DND-41 (cell line): ENCODE measurements at regions not wholly inside any gene's neighbourhood (a gene's known extent, or its start where the extent isn't known, plus 50 kb on each side); places are given as distances from the start of the nearest gene placed in this dataset.
A peak's percentile ranks its signal among the peaks of the same experiment; 100 is the strongest.

Experiments
- ATAC-seq: fragments of 200-7000 bp; cut with Tn5 transposase; 3 replicates; pipeline ENCODE4 v1.9.1; 2021; ENCODE audit warnings: low read depth; ENCODE audit not compliant: insufficient read depth
- DNase-seq: peaks from one replicate; pipeline ENCODE4 v3.0.0-alpha.2; 2020
- H2AFZ ChIP-seq: 2 replicates; pipeline ENCODE4 v1.6.0; 2012; ENCODE audit warnings: low read depth, low read length
- H3K27ac ChIP-seq: 2 replicates; pipeline ENCODE4 v1.5.1; 2012; ENCODE audit warnings: low read length, inconsistent platforms
- H3K27me3 ChIP-seq: fragments of 200-600 bp; sonication (generic); 2 replicates; pipeline ENCODE4 v1.6.0; 2012; ENCODE audit warnings: low read length, mild to moderate bottlenecking, inconsistent platforms; ENCODE audit not compliant: insufficient read depth, poor library complexity
- H3K36me3 ChIP-seq: 2 replicates; pipeline ENCODE4 v1.5.1; 2012; ENCODE audit warnings: low read length, inconsistent platforms; ENCODE audit not compliant: insufficient read depth
- H3K4me1 ChIP-seq: 2 replicates; pipeline ENCODE4 v1.5.1; 2012; ENCODE audit warnings: mild to moderate bottlenecking, low read length; ENCODE audit not compliant: insufficient read depth
- H3K4me2 ChIP-seq: 2 replicates; pipeline ENCODE4 v1.6.0; 2012; ENCODE audit warnings: mild to moderate bottlenecking, moderate library complexity, low read length, inconsistent platforms; ENCODE audit not compliant: insufficient read depth
- H3K4me3 ChIP-seq, 2 experiments: fragments of 200-600 bp in 1 of 2; shearing (Covaris generic) in 1 of 2; 2 replicates each; pipeline ENCODE4 v1.5.1; 2012 to 2016; ENCODE audit warnings: inconsistent platforms in 2 of 2, low read length in 2 of 2, mild to moderate bottlenecking in 2 of 2, low read depth in 1 of 2, moderate library complexity in 1 of 2
- H3K79me2 ChIP-seq: 2 replicates; pipeline ENCODE4 v1.6.0; 2012; ENCODE audit warnings: low read length, inconsistent platforms; ENCODE audit not compliant: insufficient read depth
- H3K9ac ChIP-seq: 2 replicates; pipeline ENCODE4 v1.6.0; 2012; ENCODE audit warnings: low read depth, mild to moderate bottlenecking, inconsistent platforms, low read length, moderate library complexity
- H3K9me3 ChIP-seq: 2 replicates; pipeline ENCODE4 v1.5.1; 2012; ENCODE audit warnings: low read length, moderate library complexity, mild to moderate bottlenecking, inconsistent platforms; ENCODE audit not compliant: insufficient read depth, severe bottlenecking
- H4K20me1 ChIP-seq: 2 replicates; pipeline ENCODE4 v1.6.0; 2012; ENCODE audit warnings: low read length; ENCODE audit not compliant: insufficient read depth
- EZH2 ChIP-seq: IDR thresholded peaks from 3 replicates; pipeline ENCODE4 v1.6.1; 2012; ENCODE audit warnings: borderline replicate concordance, low read depth, mild to moderate bottlenecking, moderate library complexity, low read length, inconsistent platforms; ENCODE audit not compliant: severe bottlenecking
- TF ChIP-seq, protein P1 (sequence below): IDR thresholded peaks from 2 replicates; pipeline ENCODE4 v1.5.1; 2012; ENCODE audit warnings: borderline replicate concordance, low read length, moderate library complexity, mild to moderate bottlenecking; ENCODE audit not compliant: poor library complexity, severe bottlenecking; ENCODE audit errors: extremely low read depth

- Histone ChIP-seq H3K4me2 (no peak overlapping the region), H2AFZ (no peak overlapping the region), H3K9me3 (no peaks in the 10 kb centered on the region), H3K27ac (no peak overlapping the region), H3K36me3 (no peaks in the 10 kb centered on the region), H3K4me1 (no peaks in the 10 kb centered on the region), H3K9ac (no peak overlapping the region), H3K27me3 (no peaks in the 10 kb centered on the region), H4K20me1 (no peaks in the 10 kb centered on the region), H3K4me3 (no peak overlapping the region), H3K79me2 (no peaks in the 10 kb centered on the region)
- TF ChIP-seq, protein P1, sequence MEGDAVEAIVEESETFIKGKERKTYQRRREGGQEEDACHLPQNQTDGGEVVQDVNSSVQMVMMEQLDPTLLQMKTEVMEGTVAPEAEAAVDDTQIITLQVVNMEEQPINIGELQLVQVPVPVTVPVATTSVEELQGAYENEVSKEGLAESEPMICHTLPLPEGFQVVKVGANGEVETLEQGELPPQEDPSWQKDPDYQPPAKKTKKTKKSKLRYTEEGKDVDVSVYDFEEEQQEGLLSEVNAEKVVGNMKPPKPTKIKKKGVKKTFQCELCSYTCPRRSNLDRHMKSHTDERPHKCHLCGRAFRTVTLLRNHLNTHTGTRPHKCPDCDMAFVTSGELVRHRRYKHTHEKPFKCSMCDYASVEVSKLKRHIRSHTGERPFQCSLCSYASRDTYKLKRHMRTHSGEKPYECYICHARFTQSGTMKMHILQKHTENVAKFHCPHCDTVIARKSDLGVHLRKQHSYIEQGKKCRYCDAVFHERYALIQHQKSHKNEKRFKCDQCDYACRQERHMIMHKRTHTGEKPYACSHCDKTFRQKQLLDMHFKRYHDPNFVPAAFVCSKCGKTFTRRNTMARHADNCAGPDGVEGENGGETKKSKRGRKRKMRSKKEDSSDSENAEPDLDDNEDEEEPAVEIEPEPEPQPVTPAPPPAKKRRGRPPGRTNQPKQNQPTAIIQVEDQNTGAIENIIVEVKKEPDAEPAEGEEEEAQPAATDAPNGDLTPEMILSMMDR, result no peak
- no peak for TF ChIP-seq EZH2
- ATAC-seq, result no peak
- DNase-seq, result no peak
Observed at GRCh38 chr4:117495802-117496201, 410.4 kb upstream of the TRAM1L1 start.

DNA sequence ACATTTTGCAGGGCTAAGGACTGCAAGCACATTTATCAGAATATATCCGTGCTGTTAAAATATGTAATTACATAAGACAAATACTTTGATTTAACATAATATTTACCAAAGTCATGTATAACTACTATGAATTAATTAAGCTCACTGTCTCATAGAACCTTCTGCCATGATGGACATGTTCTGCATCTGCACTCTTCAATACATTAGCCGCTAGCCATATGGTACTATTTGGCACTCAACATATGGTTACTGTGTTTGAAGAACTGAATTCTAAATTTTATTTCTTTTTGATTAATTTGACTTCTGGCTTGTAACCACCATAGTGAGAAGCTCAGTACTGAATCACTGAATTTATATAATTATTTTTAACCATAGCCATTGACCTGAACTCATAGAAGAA lies 427.0 kb upstream of the TRAM1L1 start:
- H3K79me2 ChIP-seq, result no peaks in the 10 kb centered on the region
- DNase-seq (no peak), ATAC-seq (no peak)
- no peak overlapping the region for H3K4me3 ChIP-seq
- no peaks in the 10 kb centered on the region for H3K36me3 ChIP-seq
- no peaks in the 10 kb centered on the region for H3K9me3 ChIP-seq
- H3K27me3 ChIP-seq, result no peaks in the 10 kb centered on the region
- no peaks in the 10 kb centered on the region for H4K20me1 ChIP-seq
- H3K9ac ChIP-seq, result no peak overlapping the region
- no peak overlapping the region for H3K27ac ChIP-seq
- no peaks in the 10 kb centered on the region for H3K4me1 ChIP-seq
- no peak overlapping the region for H2AFZ ChIP-seq
- no peak overlapping the region for H3K4me2 ChIP-seq
- TF ChIP-seq, protein P1, result no peak
- TF ChIP-seq EZH2, result no peak

GRCh38 chr4:117514391-117515175 lies 429.2 kb upstream of the TRAM1L1 start:
- Histone ChIP-seq H3K4me1 (no peaks in the 10 kb centered on the region), H3K9ac (no peak overlapping the region), H2AFZ (no peak overlapping the region), H3K27me3 (no peaks in the 10 kb centered on the region), H3K4me3 (no peak overlapping the region), H3K4me2 (no peak overlapping the region), H3K79me2 (no peaks in the 10 kb centered on the region), H3K27ac (no peak overlapping the region), H3K9me3 (peaks cover 4% of the 10 kb centered on the region), H4K20me1 (no peaks in the 10 kb centered on the region), H3K36me3 (no peaks in the 10 kb centered on the region)
- DNase-seq (no peak), ATAC-seq (0 out of 3 replicates have a peak, but pooled peaks have one; percentile 33)
- no peak for TF ChIP-seq EZH2
- TF ChIP-seq, protein P1, result no peak

GRCh38 chr4:117515921-117516320 lies 430.5 kb upstream of the TRAM1L1 start:
- H3K9ac ChIP-seq, result no peak overlapping the region
- no peak for ATAC-seq
- H3K27me3 ChIP-seq, result no peaks in the 10 kb centered on the region
- TF ChIP-seq, protein P1, result no peak
- no peak for TF ChIP-seq EZH2
- H3K79me2 ChIP-seq, result no peaks in the 10 kb centered on the region
- H3K4me2 ChIP-seq, result no peak overlapping the region
- no peak overlapping the region for H2AFZ ChIP-seq
- H4K20me1 ChIP-seq, result no peaks in the 10 kb centered on the region
- no peaks in the 10 kb centered on the region for H3K4me1 ChIP-seq
- peaks cover 4% of the 10 kb centered on the region for H3K9me3 ChIP-seq
- H3K4me3 ChIP-seq, result no peak overlapping the region
- H3K36me3 ChIP-seq, result no peaks in the 10 kb centered on the region
- DNase-seq, result no peak
- H3K27ac ChIP-seq, result no peak overlapping the region
